Activated CD4-positive, alpha-beta T cell treated with anti-CD3 and anti-CD28 coated beads, Interleukin-10, Interleukin-2, amounts not matched to agents 100 ng/mL and 50 ng/mL, durations not matched to agents 16 hours and 8 hours (primary cell): ENCODE measurements at regions not wholly inside any gene's neighbourhood (a gene's known extent, or its start where the extent isn't known, plus 50 kb on each side); places are given as distances from the start of the nearest gene placed in this dataset.

Source experiments
- DNase-seq: peaks from one replicate; pipeline ENCODE4 v3.0.0-alpha.2; 2020

DNA sequence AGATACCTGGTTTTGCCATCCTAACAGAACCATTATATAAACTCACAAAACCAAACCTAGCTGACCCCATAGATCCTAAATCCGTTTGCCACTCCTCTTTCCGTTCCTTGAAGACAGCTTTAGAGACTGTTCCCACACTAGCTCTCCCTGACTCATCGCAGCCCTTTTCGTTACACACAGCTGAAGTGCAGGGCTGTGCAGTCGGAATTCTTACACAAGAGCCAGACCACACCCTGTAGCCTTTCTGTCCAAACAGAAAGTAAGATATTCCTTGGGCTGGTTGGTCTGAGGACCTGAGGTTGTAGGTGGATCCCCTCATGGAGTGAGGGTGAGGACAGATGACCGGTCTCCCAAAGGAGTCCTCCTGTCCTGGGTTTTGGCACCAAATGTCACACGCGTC is 56.7 kb upstream of the NAA35 start:
- DNase-seq: no peak

DNA sequence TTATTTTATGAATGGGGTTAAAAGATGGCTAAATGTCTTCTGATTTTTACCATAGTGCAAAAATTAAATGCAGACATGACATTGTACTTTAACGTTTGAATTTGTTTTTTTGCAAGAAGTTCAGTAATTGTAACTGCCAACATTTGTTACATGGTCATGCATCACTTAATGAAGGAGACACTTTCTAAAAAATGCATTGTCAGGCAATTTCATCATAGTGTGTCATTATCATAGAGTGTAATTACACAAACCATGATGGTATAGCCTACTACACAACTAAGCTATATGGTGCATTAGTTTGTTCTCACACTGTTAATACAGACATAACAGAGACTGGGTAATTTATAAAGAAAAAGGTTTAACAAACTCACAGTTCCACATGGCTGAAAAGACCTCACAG is 50.0 kb upstream of the NAA35 start:
- no peak for DNase-seq
